Panc1 (cell line): ENCODE measurements at regions not wholly inside any gene's neighbourhood (a gene's known extent, or its start where the extent isn't known, plus 50 kb on each side); places are given as distances from the start of the nearest gene placed in this dataset.

Experiments
- CTCF ChIP-seq: fragments of 450-650 bp; IDR thresholded peaks from 2 replicates; pipeline ENCODE4 v1.5.1; 2017; ENCODE audit warnings: mild to moderate bottlenecking
- POLR2AphosphoS5 ChIP-seq: IDR thresholded peaks from 2 replicates; pipeline ENCODE4 v1.6.1; 2012; ENCODE audit warnings: mild to moderate bottlenecking, low read depth, low read length, moderate library complexity
- REST ChIP-seq, 2 experiments: IDR thresholded peaks; 2 replicates each; pipeline ENCODE4 v1.6.1; 2011 to 2012; ENCODE audit warnings: low read depth in 2 of 2, control low read depth in 1 of 2, low read length in 1 of 2, mild to moderate bottlenecking in 1 of 2, moderate library complexity in 1 of 2; ENCODE audit not compliant: insufficient read depth in 1 of 2

DNA sequence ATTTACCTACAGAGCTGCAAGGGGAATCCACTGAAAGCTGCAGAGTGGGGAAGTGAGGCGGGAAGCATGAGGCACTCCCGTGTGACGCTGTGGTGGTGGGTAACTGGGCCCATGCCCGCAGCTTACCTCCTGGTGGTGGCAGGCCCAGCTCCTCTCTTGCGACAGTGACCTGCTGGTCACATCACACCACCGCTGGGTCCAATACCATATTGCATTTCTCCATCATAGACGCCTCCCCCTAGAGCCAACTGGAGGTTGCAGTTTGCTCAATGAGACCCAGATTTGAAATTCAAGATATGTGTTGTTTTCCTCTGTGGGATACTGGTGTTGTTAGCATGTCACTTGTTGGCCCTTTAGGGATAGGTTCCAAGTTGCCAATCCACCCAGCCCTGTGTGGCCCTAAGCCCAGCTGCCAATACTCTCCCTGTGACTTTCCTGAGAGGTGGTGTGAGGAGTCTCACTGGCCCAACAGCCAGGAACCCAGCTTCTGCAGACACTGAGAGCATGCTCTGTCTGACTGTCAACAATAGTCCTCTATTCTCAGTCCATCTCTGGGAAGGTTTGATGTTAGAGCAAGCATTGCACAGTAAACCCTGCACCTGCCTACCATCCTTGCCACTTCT is 428.3 kb downstream of the GADD45G start:
- no peak for TF ChIP-seq CTCF
- TF ChIP-seq REST (IDR thresholded peaks at IDR 0.05; ENCODE audit: insufficient read depth in 1 of 2, low read depth in 2 of 2, low read length in 1 of 2) = no peak
- no peak for TF ChIP-seq POLR2AphosphoS5
